WTC11 (cell line): ENCODE measurements at regions not wholly inside any gene's neighbourhood (a gene's known extent, or its start where the extent isn't known, plus 50 kb on each side); places are given as distances from the start of the nearest gene placed in this dataset.

Source experiments
- ATAC-seq: fragments of 200-7000 bp; cut with Tn5 transposase; 2 replicates; pipeline ENCODE4 v1.10.0; 2021; ENCODE audit warnings: mild to moderate bottlenecking, moderate library complexity
- CTCF ChIA-PET: fragments of 300-600 bp; sonication (Branson Sonifier 250); formaldehyde crosslinking; loops from one replicate; lab custom pipeline; 2021; ENCODE audit warnings: antibody characterized with exemption; lab: Charles Lee
- POLR2A ChIA-PET: fragments of 350-600 bp; sonication (Branson Sonifier 250); formaldehyde crosslinking; loops from one replicate; lab custom pipeline; 2021; ENCODE audit warnings: antibody characterized with exemption; lab: Charles Lee
- DNase-seq: peaks from one replicate; pipeline ENCODE4 v3.0.0; 2021; ENCODE audit warnings: low spot score
- H3K27ac Mint-ChIP-seq: 2 replicates; pipeline ENCODE4 v1.8.0; 2021; ENCODE audit warnings: mixed read lengths
- H3K27me3 Mint-ChIP-seq: 2 replicates; pipeline ENCODE4 v1.8.0; 2021; ENCODE audit warnings: low read depth, mild to moderate bottlenecking, moderate library complexity, mixed read lengths
- H3K36me3 Mint-ChIP-seq: 2 replicates; pipeline ENCODE4 v1.8.0; 2021; ENCODE audit warnings: mixed read lengths
- H3K4me1 Mint-ChIP-seq: 2 replicates; pipeline ENCODE4 v1.8.0; 2022; ENCODE audit warnings: mixed read lengths
- H3K4me3 Mint-ChIP-seq: 2 replicates; pipeline ENCODE4 v1.8.0; 2021; ENCODE audit warnings: mild to moderate bottlenecking, moderate library complexity, mixed read lengths
- H3K9me3 Mint-ChIP-seq: 2 replicates; pipeline ENCODE4 v1.8.0; 2021; ENCODE audit warnings: mixed read lengths
- AR ChIP-seq: fragments of 250-450 bp; sonication (Bioruptor Pico); IDR thresholded peaks from 2 replicates; pipeline ENCODE4 v1.9.0; 2021; ENCODE audit warnings: mild to moderate bottlenecking
- ATF6 ChIP-seq: sonication (generic); formaldehyde crosslinking; IDR thresholded peaks from 2 replicates; pipeline ENCODE4 v1.8.1; 2023; ENCODE audit warnings: mild to moderate bottlenecking, missing genetic modification reagents
- JAZF1 ChIP-seq: fragments of 250-450 bp; sonication (Bioruptor Pico); IDR thresholded peaks from 2 replicates; pipeline ENCODE4 v1.9.0; 2021; ENCODE audit warnings: moderate library complexity, mild to moderate bottlenecking, inconsistent platforms
- MAX ChIP-seq: sonication (generic); formaldehyde crosslinking; IDR thresholded peaks from 2 replicates; pipeline ENCODE4 v1.8.0; 2022; ENCODE audit warnings: mild to moderate bottlenecking, missing genetic modification reagents
- NR1H2 ChIP-seq: sonication (generic); formaldehyde crosslinking; IDR thresholded peaks from 2 replicates; pipeline ENCODE4 v1.9.0; 2021; ENCODE audit warnings: mild to moderate bottlenecking, moderate library complexity, missing genetic modification reagents
- PRRX2 ChIP-seq: fragments of 250-450 bp; sonication (Bioruptor Pico); IDR thresholded peaks from 2 replicates; pipeline ENCODE4 v1.8.0; 2021; ENCODE audit warnings: mild to moderate bottlenecking
- RELA ChIP-seq: sonication (generic); formaldehyde crosslinking; IDR thresholded peaks from 2 replicates; pipeline ENCODE4 v1.8.1; 2022; ENCODE audit warnings: missing genetic modification reagents, mild to moderate bottlenecking, borderline replicate concordance
- TEAD4 ChIP-seq: sonication (generic); formaldehyde crosslinking; IDR thresholded peaks from 2 replicates; pipeline ENCODE4 v1.8.0; 2022; ENCODE audit warnings: mild to moderate bottlenecking, missing genetic modification reagents
- TP53 ChIP-seq: sonication (generic); formaldehyde crosslinking; IDR thresholded peaks from 2 replicates; pipeline ENCODE4 v1.8.1; 2023; ENCODE audit warnings: mild to moderate bottlenecking, missing genetic modification reagents
- ZNF232 ChIP-seq: sonication (generic); formaldehyde crosslinking; IDR thresholded peaks from 2 replicates; pipeline ENCODE4 v1.8.0; 2022; ENCODE audit warnings: mild to moderate bottlenecking, missing genetic modification reagents
- ZNF281 ChIP-seq: sonication (generic); formaldehyde crosslinking; IDR thresholded peaks from 2 replicates; pipeline ENCODE4 v1.8.0; 2023; ENCODE audit warnings: mild to moderate bottlenecking, missing genetic modification reagents
- ZNF396 ChIP-seq: fragments of 250-450 bp; sonication (Bioruptor Pico); IDR thresholded peaks from 2 replicates; pipeline ENCODE4 v1.8.0; 2021; ENCODE audit warnings: mild to moderate bottlenecking, moderate library complexity, borderline replicate concordance
- ZNF423 ChIP-seq: fragments of 250-450 bp; sonication (Bioruptor Pico); IDR thresholded peaks from 2 replicates; pipeline ENCODE4 v2.1.2; 2022; ENCODE audit warnings: mild to moderate bottlenecking, moderate library complexity
- ZNF532 ChIP-seq: fragments of 250-450 bp; sonication (Bioruptor Pico); IDR thresholded peaks from 2 replicates; pipeline ENCODE4 v1.9.0; 2021; ENCODE audit warnings: mild to moderate bottlenecking, borderline replicate concordance

- TF ChIP-seq ATF6 (CRISPR knock-in tag): no peak
- TF ChIP-seq ZNF532 (CRISPR knock-in tag): no peak
- no peak for TF ChIP-seq ZNF232 (CRISPR knock-in tag)
- TF ChIP-seq RELA: no peak
- no peak for TF ChIP-seq AR (CRISPR knock-in tag)
- no peak for TF ChIP-seq ZNF281 (CRISPR knock-in tag)
- TF ChIP-seq JAZF1: no peak
- TF ChIP-seq MAX (CRISPR knock-in tag): no peak
- TF ChIP-seq TEAD4 (CRISPR knock-in tag): no peak
Measured at GRCh38 chr16:51562891-51563290, 411.8 kb upstream of the SALL1 start (continued).

GRCh38 chr16:51559901-51560300, 408.8 kb upstream of the SALL1 start:
- ATAC-seq (no peak), DNase-seq (no peak)
- CTCF ChIA-PET: no interaction called here
- Mint-ChIP-seq H3K27me3 (peaks cover 4% of the 10 kb centered on the region; the same call in 1 of the 2 replicates), H3K36me3 (peaks cover 9% of the 10 kb centered on the region), H3K4me1 (no peaks in the 10 kb centered on the region), H3K4me3 (no peak overlapping the region), H3K9me3 (peaks cover 20% of the 10 kb centered on the region), H3K27ac (no peak overlapping the region)
- POLR2A ChIA-PET: no interaction called here
- TF ChIP-seq NR1H2 (CRISPR knock-in tag) (no peak), PRRX2 (CRISPR knock-in tag) (no peak), ZNF423 (CRISPR knock-in tag) (no peak), ZNF396 (CRISPR knock-in tag) (no peak), TP53 (CRISPR knock-in tag) (no peak)
